ENCODE measurements at regions not wholly inside any gene's neighbourhood (a gene's known extent, or its start where the extent isn't known, plus 50 kb on each side); places are given as distances from the start of the nearest gene placed in this dataset.

DNA sequence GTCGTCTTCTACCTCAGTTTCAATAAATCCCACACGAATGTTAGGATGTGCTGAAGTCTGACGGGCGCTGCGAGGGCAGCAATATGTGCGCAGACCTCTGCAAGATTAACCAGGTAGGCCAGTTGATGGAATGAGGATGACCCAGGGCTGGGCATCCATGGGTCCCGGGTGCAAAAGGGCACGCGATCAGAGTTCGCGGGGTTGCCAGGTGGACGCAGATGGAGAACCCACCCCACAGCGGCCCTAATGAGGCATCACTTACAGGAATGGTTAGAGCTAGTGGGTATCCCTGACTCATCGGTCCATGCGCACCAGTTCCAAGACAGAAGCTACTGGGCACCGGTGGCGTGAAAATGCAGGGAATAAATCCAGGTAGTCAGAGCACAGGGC lies 2116.0 kb downstream of the TP53TG3F start:
- Histone ChIP-seq H3K27me3 (ENCODE audit: control insufficient read depth in 2 of 2, insufficient read depth in 2 of 2, low read length in 2 of 2) (no peaks in the 10 kb centered on the region), H3K4me3 (no peak overlapping the region), H3K9ac (ENCODE audit: insufficient read depth in 1 of 2, low read depth in 2 of 2, low read length in 2 of 2) (no peak overlapping the region), H2AFZ (ENCODE audit: low read depth, low read length) (no peak overlapping the region), H3K79me2 (ENCODE audit: control insufficient read depth, insufficient read depth, low read length) (no peaks in the 10 kb centered on the region), H3K36me3 (ENCODE audit: control insufficient read depth, insufficient read depth, low read length) (no peaks in the 10 kb centered on the region), H3K27ac (ENCODE audit: extremely low read depth, low read depth, low read length) (no peak overlapping the region), H3K9me3 (replicated peaks; ENCODE audit: control insufficient read depth, insufficient read depth, low read depth, low read length) (no peaks in the 10 kb centered on the region), H3K4me1 (replicated peaks in 1 of 2; ENCODE audit: control insufficient read depth in 2 of 2, insufficient read depth in 2 of 2, low read length in 2 of 2) (no peaks in the 10 kb centered on the region), H3K9me1 (ENCODE audit: control insufficient read depth, insufficient read depth, low read length) (no peaks in the 10 kb centered on the region), H3K4me2 (ENCODE audit: insufficient read depth, low read length) (no peak overlapping the region), H4K20me1 (replicated peaks; ENCODE audit: control insufficient read depth, insufficient read depth, low read length) (no peaks in the 10 kb centered on the region)
- under 1% methylated on average over 11 of the region's 17 CpGs for WGBS (ENCODE audit: insufficient coverage, low coverage, missing lambda C conversion rate)
- FAIRE-seq (no peak), ATAC-seq (no peak), DNase-seq (ENCODE audit: extremely low read depth in 1 of 4, low spot score in 3 of 4) (no peak)
- POLR2A ChIA-PET = no interaction called here
- no peak for TF ChIP-seq ARHGAP35 (IDR thresholded peaks at IDR 0.05; ENCODE audit: partially characterized antibody)
- TF ChIP-seq, protein P1, sequence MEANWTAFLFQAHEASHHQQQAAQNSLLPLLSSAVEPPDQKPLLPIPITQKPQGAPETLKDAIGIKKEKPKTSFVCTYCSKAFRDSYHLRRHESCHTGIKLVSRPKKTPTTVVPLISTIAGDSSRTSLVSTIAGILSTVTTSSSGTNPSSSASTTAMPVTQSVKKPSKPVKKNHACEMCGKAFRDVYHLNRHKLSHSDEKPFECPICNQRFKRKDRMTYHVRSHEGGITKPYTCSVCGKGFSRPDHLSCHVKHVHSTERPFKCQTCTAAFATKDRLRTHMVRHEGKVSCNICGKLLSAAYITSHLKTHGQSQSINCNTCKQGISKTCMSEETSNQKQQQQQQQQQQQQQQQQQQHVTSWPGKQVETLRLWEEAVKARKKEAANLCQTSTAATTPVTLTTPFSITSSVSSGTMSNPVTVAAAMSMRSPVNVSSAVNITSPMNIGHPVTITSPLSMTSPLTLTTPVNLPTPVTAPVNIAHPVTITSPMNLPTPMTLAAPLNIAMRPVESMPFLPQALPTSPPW (CRISPR knock-in tag; IDR thresholded peaks at IDR 0.05) = no peak
- TF ChIP-seq RBM15 (IDR thresholded peaks at IDR 0.05; ENCODE audit: insufficient read depth, low read length) = no peak
- TF ChIP-seq, protein P2, sequence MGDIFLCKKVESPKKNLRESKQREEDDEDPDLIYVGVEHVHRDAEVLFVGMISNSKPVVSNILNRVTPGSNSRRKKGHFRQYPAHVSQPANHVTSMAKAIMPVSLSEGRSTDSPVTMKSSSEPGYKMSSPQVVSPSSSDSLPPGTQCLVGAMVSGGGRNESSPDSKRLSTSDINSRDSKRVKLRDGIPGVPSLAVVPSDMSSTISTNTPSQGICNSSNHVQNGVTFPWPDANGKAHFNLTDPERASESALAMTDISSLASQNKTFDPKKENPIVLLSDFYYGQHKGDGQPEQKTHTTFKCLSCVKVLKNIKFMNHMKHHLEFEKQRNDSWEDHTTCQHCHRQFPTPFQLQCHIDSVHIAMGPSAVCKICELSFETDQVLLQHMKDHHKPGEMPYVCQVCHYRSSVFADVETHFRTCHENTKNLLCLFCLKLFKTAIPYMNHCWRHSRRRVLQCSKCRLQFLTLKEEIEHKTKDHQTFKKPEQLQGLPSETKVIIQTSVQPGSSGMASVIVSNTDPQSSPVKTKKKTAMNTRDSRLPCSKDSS (IDR thresholded peaks at IDR 0.05; ENCODE audit: low read depth, partially characterized antibody) = no peak
- no peak for TF ChIP-seq POLR3A (IDR thresholded peaks at IDR 0.05; ENCODE audit: borderline replicate concordance, extremely low read depth, insufficient read depth, insufficient read length)
- no peak for TF ChIP-seq ZNF586 (CRISPR knock-in tag; conservative IDR thresholded peaks at IDR 0.05)
- TF ChIP-seq FOXJ2 (tag; IDR thresholded peaks at IDR 0.05) = no peak
- TF ChIP-seq ZNF431 (CRISPR knock-in tag; IDR thresholded peaks at IDR 0.05) = no peak
- TF ChIP-seq HMGN3 (IDR thresholded peaks at IDR 0.05; ENCODE audit: borderline replicate concordance, extremely low read depth, insufficient read length, low read depth, low read length) = no peak
- no peak for TF ChIP-seq HDAC1 (IDR thresholded peaks at IDR 0.05)
- in situ Hi-C loops (cut with MboI) (no loop called here), intact Hi-C loops (cut with micrococcal nuclease) (no loop called here)
- CTCF ChIA-PET (ENCODE audit: low intra/inter-chr PET ratio) = no interaction called here
- no TSS peak for BruUV-seq (replicated peaks)

Measured in K562 (cell line).